ENCODE measurements at regions not wholly inside any gene's neighbourhood (a gene's known extent, or its start where the extent isn't known, plus 50 kb on each side); places are given as distances from the start of the nearest gene placed in this dataset.
A peak's percentile ranks its signal among the peaks of the same experiment; 100 is the strongest.

DNA sequence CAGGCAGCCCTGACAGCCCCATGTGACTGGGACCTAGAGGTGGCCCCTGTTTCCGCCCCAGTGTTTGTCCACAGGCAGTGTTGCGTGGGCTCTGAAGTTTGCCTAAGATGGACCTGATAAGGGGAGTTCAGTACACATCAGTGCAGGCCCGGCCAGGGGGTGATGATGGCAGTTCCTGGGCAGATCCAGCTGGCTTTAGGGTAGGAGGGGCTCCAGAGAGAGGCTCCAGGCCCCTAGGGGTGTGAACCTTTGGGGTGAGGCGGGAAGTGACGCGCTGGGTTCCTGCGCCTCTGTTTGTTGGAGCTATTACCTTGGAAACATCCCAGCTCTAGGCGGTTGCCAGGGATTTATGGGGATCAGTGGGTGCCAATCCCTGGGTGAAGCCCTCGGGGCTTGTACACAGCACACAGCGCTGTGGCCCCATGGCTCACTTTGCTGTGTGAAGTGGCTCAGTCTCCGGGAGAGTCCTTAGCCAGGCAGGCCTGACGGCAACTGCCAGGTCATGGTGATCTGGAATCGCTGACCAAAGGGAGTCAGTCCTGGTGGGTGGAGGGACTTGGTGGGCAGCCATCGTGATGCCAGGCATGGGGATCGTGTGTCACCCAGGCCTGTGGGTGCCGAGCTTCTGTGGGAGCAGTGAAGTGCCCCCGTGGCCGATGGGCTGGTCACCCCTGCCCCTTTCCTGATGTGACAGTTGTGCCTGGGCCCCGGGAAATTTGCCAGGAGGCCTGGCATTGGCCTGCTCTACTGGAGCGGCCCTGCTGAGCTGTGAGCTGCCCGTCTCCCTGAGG, 146.1 kb downstream of the SEC14L1 start (continued):
- peak; percentile 75; the same call in 1 of the 2 replicates for TF ChIP-seq ZBTB44 (CRISPR knock-in tag; IDR thresholded peaks at IDR 0.05)
- TF ChIP-seq JDP2 (CRISPR knock-in tag; IDR thresholded peaks at IDR 0.05; ENCODE audit: borderline replicate concordance): peak; percentile 60; the same call in 1 of the 2 replicates
- peak; percentile 98 for TF ChIP-seq ZNF350 (CRISPR knock-in tag; IDR thresholded peaks at IDR 0.05; ENCODE audit: borderline replicate concordance, low read depth)
- TF ChIP-seq THAP7 (CRISPR knock-in tag; IDR thresholded peaks at IDR 0.05): peak; percentile 77; the same call in 1 of the 2 replicates
- TF ChIP-seq ZNF253 (CRISPR knock-in tag; IDR thresholded peaks at IDR 0.05; ENCODE audit: borderline replicate concordance): no peak; the same call in 1 of the 2 replicates
- TF ChIP-seq ARNT (IDR thresholded peaks at IDR 0.05): no peak
- peak; percentile 98 for TF ChIP-seq RARA (CRISPR knock-in tag; IDR thresholded peaks at IDR 0.05)
- TF ChIP-seq ZBTB46 (CRISPR knock-in tag; IDR thresholded peaks at IDR 0.05; ENCODE audit: borderline replicate concordance): 0 out of 2 replicates have a peak, but pooled peaks have one; percentile 35
- TF ChIP-seq KDM6A (CRISPR knock-in tag; IDR thresholded peaks at IDR 0.05; ENCODE audit: low read depth): peak; percentile 99
- TF ChIP-seq, protein P1, sequence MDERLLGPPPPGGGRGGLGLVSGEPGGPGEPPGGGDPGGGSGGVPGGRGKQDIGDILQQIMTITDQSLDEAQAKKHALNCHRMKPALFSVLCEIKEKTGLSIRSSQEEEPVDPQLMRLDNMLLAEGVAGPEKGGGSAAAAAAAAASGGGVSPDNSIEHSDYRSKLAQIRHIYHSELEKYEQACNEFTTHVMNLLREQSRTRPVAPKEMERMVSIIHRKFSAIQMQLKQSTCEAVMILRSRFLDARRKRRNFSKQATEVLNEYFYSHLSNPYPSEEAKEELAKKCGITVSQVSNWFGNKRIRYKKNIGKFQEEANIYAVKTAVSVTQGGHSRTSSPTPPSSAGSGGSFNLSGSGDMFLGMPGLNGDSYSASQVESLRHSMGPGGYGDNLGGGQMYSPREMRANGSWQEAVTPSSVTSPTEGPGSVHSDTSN (CRISPR knock-in tag; IDR thresholded peaks at IDR 0.05): peak; percentile 64
- peak; percentile 67; the same call in 1 of the 2 replicates for TF ChIP-seq ZHX2 (IDR thresholded peaks at IDR 0.05; ENCODE audit: low read depth)
- TF ChIP-seq ZHX2 (CRISPR knock-in tag; IDR thresholded peaks at IDR 0.05; ENCODE audit: borderline replicate concordance): no peak
- no peak; the same call in 1 of the 2 replicates for TF ChIP-seq ZNF326 (CRISPR knock-in tag; IDR thresholded peaks at IDR 0.05; ENCODE audit: borderline replicate concordance)
- TF ChIP-seq ZFP82 (CRISPR knock-in tag; IDR thresholded peaks at IDR 0.05; ENCODE audit: borderline replicate concordance): no peak; the same call in 1 of the 2 replicates
- no peak; the same call in 1 of the 2 replicates for TF ChIP-seq ZNF598 (CRISPR knock-in tag; IDR thresholded peaks at IDR 0.05; ENCODE audit: borderline replicate concordance)
- TF ChIP-seq MIXL1 (CRISPR knock-in tag; IDR thresholded peaks at IDR 0.05): peak; percentile 94

Data from HepG2 (cell line).